ENCODE measurements at regions not wholly inside any gene's neighbourhood (a gene's known extent, or its start where the extent isn't known, plus 50 kb on each side); places are given as distances from the start of the nearest gene placed in this dataset.

- TF ChIP-seq CTCF (IDR thresholded peaks at IDR 0.05) (no peak), POLR2AphosphoS5 (IDR thresholded peaks at IDR 0.05) (no peak), POLR2A (IDR thresholded peaks at IDR 0.05) (no peak)
Observed at GRCh38 chr10:4494551-4494950, 331.5 kb upstream of the AKR1E2 start.
